ENCODE measurements at regions not wholly inside any gene's neighbourhood (a gene's known extent, or its start where the extent isn't known, plus 50 kb on each side); places are given as distances from the start of the nearest gene placed in this dataset.

DNA sequence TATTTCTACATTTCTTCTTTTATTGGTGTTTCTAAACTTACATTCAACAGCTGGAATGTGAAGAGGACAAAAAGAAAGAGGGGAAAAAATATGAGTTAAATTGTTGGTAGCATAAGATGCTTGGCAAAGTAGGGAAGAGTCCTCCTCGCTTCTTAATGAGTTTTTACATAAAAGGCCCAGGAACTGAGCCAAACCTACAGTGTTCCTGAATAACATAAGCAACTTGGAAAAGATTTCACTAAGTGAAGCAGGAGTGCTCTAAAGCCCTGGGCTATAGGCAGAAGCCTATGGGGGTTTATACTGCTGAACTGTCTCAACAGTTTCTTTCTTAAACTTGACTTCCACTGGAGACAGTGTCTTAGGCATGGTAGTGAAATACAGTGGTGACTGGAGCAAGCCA lies 115.0 kb upstream of the USP25 start:
- Histone ChIP-seq H3K9me2 (ENCODE audit: insufficient read depth) (no peaks in the 10 kb centered on the region; the same call in 1 of the 2 replicates), H3K36me3 (ENCODE audit: insufficient read depth) (no peaks in the 10 kb centered on the region), H3K4me2 (no peak overlapping the region), H3K27me3 (ENCODE audit: insufficient read depth) (no peaks in the 10 kb centered on the region), H4K20me1 (replicated peaks; ENCODE audit: insufficient read depth) (no peaks in the 10 kb centered on the region), H3K27ac (ENCODE audit: low read depth) (no peak overlapping the region), H3F3A (replicated peaks; ENCODE audit: low read depth) (no peaks in the 10 kb centered on the region), H3K4me1 (ENCODE audit: insufficient read depth) (no peaks in the 10 kb centered on the region), H3K79me2 (replicated peaks; ENCODE audit: insufficient read depth) (no peaks in the 10 kb centered on the region), H2AFZ (no peak overlapping the region), H3K4me3 (no peak overlapping the region)
- Mint-ChIP-seq H3K36me3 (ENCODE audit: low read depth) (peaks cover 7% of the 10 kb centered on the region; the same call in 1 of the 3 replicates), H3K9me3 (peaks cover 7% of the 10 kb centered on the region), H3K27me3 (ENCODE audit: insufficient read depth, low read depth, poor library complexity) (no peaks in the 10 kb centered on the region), H3K4me3 (no peak overlapping the region), H3K27ac (no peak overlapping the region), H3K4me1 (peaks cover 8% of the 10 kb centered on the region)
- DNase-seq (ENCODE audit: low spot score), result no peak
- TF ChIP-seq ZNF462 (CRISPR knock-in tag; IDR thresholded peaks at IDR 0.05) (no peak), CREB1 (CRISPR knock-in tag; IDR thresholded peaks at IDR 0.05; ENCODE audit: low read depth) (no peak), STAT1 (IDR thresholded peaks at IDR 0.05; ENCODE audit: unreplicated experiment) (no peak), EZH2phosphoT487 (IDR thresholded peaks at IDR 0.05; ENCODE audit: unreplicated experiment) (no peak), ZNF114 (CRISPR knock-in tag; IDR thresholded peaks at IDR 0.05) (no peak), EZH2 (IDR thresholded peaks at IDR 0.05; ENCODE audit: low read depth, unreplicated experiment) (no peak), ZNF331 (CRISPR knock-in tag; IDR thresholded peaks at IDR 0.05; ENCODE audit: low read depth) (no peak), POLR2AphosphoS5 (IDR thresholded peaks at IDR 0.05; ENCODE audit: low read depth) (no peak), JUNB (IDR thresholded peaks at IDR 0.05; ENCODE audit: unreplicated experiment) (no peak), NANOG (IDR thresholded peaks at IDR 0.05; ENCODE audit: borderline replicate concordance) (no peak)
- TF ChIP-seq, protein P1, sequence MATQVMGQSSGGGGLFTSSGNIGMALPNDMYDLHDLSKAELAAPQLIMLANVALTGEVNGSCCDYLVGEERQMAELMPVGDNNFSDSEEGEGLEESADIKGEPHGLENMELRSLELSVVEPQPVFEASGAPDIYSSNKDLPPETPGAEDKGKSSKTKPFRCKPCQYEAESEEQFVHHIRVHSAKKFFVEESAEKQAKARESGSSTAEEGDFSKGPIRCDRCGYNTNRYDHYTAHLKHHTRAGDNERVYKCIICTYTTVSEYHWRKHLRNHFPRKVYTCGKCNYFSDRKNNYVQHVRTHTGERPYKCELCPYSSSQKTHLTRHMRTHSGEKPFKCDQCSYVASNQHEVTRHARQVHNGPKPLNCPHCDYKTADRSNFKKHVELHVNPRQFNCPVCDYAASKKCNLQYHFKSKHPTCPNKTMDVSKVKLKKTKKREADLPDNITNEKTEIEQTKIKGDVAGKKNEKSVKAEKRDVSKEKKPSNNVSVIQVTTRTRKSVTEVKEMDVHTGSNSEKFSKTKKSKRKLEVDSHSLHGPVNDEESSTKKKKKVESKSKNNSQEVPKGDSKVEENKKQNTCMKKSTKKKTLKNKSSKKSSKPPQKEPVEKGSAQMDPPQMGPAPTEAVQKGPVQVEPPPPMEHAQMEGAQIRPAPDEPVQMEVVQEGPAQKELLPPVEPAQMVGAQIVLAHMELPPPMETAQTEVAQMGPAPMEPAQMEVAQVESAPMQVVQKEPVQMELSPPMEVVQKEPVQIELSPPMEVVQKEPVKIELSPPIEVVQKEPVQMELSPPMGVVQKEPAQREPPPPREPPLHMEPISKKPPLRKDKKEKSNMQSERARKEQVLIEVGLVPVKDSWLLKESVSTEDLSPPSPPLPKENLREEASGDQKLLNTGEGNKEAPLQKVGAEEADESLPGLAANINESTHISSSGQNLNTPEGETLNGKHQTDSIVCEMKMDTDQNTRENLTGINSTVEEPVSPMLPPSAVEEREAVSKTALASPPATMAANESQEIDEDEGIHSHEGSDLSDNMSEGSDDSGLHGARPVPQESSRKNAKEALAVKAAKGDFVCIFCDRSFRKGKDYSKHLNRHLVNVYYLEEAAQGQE (IDR thresholded peaks at IDR 0.05; ENCODE audit: unreplicated experiment), result no peak
- TF ChIP-seq, protein P2, sequence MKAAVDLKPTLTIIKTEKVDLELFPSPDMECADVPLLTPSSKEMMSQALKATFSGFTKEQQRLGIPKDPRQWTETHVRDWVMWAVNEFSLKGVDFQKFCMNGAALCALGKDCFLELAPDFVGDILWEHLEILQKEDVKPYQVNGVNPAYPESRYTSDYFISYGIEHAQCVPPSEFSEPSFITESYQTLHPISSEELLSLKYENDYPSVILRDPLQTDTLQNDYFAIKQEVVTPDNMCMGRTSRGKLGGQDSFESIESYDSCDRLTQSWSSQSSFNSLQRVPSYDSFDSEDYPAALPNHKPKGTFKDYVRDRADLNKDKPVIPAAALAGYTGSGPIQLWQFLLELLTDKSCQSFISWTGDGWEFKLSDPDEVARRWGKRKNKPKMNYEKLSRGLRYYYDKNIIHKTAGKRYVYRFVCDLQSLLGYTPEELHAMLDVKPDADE (IDR thresholded peaks at IDR 0.05), result no peak
- TF ChIP-seq, protein P3, sequence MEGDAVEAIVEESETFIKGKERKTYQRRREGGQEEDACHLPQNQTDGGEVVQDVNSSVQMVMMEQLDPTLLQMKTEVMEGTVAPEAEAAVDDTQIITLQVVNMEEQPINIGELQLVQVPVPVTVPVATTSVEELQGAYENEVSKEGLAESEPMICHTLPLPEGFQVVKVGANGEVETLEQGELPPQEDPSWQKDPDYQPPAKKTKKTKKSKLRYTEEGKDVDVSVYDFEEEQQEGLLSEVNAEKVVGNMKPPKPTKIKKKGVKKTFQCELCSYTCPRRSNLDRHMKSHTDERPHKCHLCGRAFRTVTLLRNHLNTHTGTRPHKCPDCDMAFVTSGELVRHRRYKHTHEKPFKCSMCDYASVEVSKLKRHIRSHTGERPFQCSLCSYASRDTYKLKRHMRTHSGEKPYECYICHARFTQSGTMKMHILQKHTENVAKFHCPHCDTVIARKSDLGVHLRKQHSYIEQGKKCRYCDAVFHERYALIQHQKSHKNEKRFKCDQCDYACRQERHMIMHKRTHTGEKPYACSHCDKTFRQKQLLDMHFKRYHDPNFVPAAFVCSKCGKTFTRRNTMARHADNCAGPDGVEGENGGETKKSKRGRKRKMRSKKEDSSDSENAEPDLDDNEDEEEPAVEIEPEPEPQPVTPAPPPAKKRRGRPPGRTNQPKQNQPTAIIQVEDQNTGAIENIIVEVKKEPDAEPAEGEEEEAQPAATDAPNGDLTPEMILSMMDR (conservative IDR thresholded peaks at IDR 0.05; ENCODE audit: low read depth in 2 of 2), result no peak
- ATAC-seq, result no peak

Measured in GM23338 (cell line).